ENCODE measurements at regions not wholly inside any gene's neighbourhood (a gene's known extent, or its start where the extent isn't known, plus 50 kb on each side); places are given as distances from the start of the nearest gene placed in this dataset.
"Not testable (repeated sequence)": the region's sequence is repeated elsewhere in the genome, so short reads cannot be mapped to it uniquely, and the experiment has no call there.

- no peak for DNase-seq
These were observed 77.6 kb upstream of the FRMPD4 start for GRCh38 chrX:12060489-12061260.

DNA sequence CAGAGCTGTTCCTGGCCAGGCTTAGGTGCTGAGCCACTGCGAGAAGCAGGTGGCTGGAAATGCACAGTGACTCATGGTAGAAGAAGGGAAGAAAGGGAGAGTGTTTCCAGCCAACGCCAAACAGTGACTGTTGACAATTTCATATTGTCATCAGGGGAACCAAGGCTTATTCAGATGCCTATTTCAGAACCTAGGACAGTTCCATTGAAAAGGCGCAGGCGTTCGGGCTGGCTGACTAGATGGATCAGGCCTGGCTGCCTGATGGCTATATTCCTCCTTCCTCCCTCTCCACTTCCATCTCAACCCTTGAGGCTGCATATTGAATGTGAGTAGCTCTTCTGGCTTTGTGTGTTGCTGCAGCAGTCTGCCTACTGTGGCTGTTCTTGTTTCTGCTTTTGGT, 73.0 kb upstream of the FRMPD4 start:
- DNase-seq: no peak

DNA sequence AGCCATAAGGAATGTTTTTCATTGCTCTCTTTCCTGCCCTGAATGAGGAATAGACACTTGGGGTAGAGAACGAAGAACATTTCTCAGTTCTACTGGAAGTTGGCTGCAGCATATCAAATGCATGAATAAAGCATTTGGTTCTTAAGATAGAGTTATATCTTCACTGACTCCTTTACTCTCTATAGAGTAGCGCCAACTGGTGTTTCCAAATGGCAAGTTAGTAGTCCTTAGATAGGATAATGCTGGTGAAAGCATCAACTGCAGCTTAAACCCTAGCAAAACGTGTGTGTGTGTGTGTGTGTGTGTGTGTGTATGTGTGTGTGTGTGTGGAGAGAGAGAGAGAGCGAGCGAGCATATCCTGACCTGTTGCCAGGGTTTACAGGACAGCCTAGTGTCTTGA, 62.2 kb upstream of the FRMPD4 start:
- DNase-seq: no peak

GRCh38 chrX:12080265-12080664, 58.0 kb upstream of the FRMPD4 start:
- DNase-seq: peak; percentile 16

- DNase-seq: not testable (repeated sequence)
These were observed 55.3 kb upstream of the FRMPD4 start for GRCh38 chrX:12082959-12083358.
